NCI-H2029 (cell line): ENCODE measurements at regions not wholly inside any gene's neighbourhood (a gene's known extent, or its start where the extent isn't known, plus 50 kb on each side); places are given as distances from the start of the nearest gene placed in this dataset.

Experiments
- DNase-seq: peaks from one replicate; lab custom pipeline; 2025; lab: John Stamatoyannopoulos, UW

- no peak for DNase-seq
These were observed 220.9 kb upstream of the JUN start for GRCh38 chr1:59004755-59005154.

DNA sequence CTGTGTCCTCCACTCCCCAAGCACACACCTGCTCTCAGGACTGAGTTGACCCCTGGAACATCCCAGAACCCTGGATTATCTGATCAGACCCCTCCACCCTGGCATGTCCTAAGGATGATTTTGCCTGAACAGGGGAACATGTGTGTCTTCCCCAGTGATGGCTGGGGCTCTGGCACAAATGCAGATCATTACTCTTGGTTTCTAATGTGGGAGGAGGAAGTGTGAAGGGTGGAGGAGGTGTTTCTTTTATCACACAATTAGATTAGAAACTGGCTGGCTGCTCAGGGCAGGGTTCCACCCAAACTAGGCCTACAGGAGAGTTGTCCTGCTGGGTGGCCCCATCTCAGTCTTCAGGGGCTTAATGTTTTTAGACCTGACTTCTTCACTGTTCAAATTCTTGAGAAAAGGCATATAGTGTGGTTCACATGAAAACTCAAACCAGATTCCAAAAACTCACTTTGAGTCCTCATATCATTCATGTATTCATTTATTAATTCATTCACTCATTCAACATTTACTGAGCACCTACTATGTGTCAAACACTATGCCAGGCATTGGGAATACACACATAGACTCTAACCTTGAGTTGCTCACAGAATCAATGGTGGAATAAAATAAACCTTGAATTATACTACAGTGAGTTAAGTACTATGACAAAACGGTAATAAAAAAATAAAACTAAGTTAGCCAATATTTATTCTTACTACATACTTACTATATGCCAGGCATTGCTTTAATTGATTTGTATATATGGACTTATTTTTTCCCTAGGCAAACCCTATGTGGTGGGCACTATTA lies 221.8 kb upstream of the JUN start:
- DNase-seq: no peak

DNA sequence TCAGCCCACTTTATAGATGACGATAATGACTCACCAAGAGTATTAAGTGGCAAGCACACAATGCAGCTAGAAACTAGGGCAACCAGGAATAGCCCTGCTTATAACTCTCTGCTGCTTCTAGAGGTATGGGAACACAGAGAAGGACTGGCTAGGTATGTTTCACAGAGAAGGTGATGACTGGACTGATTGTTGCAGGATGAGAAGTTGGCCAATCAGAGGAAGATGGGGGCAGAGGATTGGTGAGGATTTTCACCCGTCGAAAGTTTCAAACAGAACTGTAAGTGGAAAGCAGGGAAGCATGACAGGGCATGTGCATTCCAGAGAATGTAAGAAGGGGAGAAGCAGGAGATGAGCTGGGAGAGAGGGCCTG lies 222.4 kb upstream of the JUN start:
- DNase-seq: no peak

GRCh38 chr1:59006932-59007331 lies 223.1 kb upstream of the JUN start:
- no peak for DNase-seq

- DNase-seq: no peak
These were observed 223.6 kb upstream of the JUN start for GRCh38 chr1:59007429-59007819.

DNA sequence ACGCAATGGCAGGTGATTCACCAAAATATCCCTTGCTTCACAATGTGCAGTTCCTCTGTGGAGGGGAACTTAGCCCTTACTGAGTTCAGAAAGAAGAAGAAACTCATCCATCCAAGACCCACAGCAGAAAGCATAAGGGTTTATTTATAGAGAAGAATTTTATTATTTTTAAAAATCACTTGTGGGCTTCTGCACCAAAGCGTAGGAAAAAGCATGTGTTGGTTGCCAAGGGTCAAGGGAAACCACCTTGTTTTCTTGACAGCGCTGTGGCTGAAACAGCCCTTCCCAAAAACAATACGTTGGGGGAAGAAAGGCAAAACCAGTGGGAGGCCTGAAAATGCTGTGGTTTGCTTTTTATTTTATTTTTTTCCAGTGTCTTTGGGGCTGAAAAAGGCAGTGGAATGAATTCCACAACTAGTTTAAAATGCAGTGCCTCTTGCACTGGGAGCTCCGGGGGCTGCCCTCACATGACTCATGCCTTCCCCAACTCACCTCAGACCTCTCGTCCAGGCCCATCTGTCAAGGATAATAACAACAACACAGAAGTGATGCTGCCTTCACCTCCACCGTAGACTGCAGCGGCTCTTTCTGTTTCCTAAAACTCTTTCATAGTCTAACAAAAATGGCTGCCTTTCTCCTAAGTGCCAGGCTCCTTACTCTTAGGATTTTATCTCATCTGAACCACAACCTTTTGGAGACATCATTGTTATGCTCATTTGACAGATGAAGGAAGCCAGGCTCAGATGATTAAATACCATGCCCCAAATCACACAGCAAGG lies 224.2 kb upstream of the JUN start:
- no peak for DNase-seq

GRCh38 chr1:59008599-59009347 lies 224.9 kb upstream of the JUN start:
- DNase-seq: no peak

DNA sequence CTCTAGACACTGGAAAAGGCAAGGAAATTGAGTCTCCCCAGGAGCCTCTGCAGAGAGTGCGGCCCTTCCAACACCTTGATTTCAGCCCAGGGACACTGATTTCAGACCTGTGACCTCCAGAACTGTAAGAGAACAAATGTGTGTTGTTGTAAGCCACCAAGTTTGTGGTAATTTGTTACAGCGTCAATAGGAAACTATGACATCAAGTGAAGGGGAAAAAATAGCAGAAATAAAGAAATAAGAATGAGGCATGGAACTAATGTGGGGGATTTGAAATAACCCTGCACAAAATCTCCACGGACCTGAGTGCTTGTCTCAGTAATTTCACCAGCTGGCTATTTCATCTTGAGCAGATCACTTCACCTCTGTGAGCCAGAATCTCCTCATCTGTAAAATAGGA lies 227.8 kb upstream of the JUN start:
- DNase-seq: no peak

- DNase-seq: no peak
These were observed 228.5 kb upstream of the JUN start for GRCh38 chr1:59012378-59012777.

DNA sequence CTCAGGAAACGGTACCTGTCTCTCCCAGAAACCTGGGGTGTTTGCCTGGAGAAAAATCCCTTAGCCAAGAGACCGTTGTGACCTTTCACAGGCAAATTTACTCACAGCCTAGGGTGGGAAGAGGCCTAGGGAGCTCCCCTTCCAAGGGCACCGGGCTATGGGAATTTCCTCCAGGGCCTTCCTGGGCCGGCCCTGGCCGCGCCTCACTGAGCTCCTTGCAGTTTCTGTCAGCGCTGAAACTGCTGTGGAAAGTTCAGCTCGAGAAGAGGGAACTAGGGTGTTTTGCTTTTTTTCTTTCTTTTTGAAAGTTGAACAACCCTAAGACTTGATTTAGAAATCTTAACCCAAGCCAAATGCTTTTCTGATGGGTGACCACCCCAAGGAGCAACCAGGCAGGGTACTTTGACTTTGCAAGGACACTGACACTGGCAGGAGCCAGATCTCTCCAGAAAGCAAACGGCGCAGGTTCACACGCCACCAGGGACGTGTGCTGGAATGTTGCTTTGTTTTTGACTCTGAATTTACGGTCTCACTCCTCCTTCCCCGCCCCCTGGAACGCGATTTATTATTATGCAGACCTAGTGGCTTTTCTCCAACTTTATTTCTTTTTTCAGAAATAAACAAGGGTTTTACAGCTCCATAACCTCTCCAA lies 229.6 kb upstream of the JUN start:
- DNase-seq: no peak

DNA sequence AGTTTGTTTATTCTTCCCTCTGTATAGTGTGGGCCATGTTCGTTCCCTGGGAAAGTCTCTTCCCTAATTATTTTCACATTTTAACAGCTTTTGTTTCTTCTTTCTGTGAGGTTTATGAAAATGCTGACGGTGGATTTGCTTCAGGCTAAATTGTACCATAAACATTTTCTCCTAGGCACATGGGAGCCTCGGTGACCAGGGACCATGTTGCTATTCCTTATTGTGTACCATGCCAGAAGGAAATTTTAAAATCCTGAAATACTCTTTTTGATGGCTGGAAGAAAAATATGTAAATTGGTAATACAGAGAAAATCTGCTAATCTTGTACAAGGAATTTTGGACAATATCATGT lies 230.1 kb upstream of the JUN start:
- no peak for DNase-seq

DNA sequence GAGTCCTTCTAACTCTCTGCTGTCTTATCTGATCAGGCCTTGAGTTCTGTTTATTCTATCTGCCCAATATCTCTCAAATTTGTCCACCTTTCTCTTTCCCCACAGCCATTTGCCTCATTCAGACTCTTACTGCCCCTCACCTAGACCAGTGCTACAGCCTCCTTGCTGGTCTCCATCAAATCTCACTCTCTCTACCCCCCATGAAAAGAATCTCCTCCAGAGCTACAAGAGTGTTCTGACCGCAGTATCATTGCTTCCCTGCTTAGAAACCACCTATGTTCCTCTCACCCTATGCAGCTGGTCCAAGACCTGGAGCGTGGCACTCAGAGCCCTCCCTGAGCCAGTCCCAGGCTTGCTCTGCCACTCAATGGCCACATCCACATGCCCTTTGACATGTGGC lies 231.0 kb upstream of the JUN start:
- no peak for DNase-seq

DNA sequence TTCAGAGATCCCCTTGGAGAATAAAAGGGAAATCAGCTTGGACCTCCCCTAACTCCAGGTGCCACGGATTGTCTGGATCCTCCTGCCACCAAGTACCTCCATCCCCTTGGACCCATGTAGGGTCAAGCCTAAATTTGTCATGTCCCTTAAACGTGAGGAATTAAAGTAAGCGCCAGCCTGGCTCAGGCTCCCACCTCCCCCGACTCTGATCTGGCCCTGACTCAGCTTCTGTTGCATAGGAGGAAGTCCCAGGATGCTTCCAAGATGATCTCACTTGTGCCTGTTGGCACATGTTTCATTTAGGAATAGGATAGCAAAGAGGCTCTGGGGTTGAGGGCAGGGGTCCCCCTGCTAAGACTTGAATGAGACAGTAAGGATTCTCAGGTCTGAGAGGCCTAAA lies 231.9 kb upstream of the JUN start:
- DNase-seq: no peak

DNA sequence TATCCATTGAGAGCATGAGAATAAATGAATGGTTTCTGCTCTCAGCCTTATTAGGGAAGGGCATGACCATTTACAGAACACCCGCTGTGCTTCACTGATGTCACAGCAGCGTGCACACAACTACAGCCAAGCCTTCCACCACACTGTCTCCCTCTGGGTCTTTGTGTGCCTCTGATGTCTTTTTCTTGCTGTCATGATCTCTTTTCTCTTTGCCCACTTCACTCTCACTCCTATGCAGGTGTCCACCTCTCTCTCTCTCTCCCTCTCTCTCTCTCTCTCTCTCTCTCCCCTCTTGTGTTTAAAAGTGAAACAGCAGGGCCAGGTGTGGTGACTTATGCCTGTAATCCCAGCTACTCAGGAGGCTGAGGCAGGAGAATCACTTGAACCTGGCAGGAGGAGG lies 232.5 kb upstream of the JUN start:
- DNase-seq: peak; percentile 39

GRCh38 chr1:59017501-59018231 lies 233.8 kb upstream of the JUN start:
- no peak for DNase-seq

DNA sequence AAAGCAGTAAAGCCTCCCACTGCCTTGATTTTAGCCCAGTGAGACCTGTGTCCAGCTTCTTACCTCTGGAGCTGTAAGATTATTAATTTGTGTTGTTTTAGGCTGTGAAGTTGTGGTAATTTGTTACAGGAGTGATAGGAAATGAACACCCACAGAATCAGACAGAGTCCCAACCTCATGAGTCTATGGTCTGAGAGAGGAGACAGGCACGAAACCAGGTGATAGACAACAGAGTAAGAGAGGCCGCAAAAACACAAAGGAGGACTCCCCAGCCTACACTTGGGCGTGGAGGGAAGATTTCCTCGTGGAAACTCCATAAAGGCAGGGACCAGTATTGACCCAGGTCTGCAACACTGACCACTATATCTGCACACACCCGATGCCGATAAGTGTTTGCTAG lies 234.6 kb upstream of the JUN start:
- no peak for DNase-seq

- no peak for DNase-seq
These were observed 235.0 kb upstream of the JUN start for GRCh38 chr1:59018860-59019259.

GRCh38 chr1:59020151-59020997 lies 236.5 kb upstream of the JUN start:
- DNase-seq: peak; percentile 82

DNA sequence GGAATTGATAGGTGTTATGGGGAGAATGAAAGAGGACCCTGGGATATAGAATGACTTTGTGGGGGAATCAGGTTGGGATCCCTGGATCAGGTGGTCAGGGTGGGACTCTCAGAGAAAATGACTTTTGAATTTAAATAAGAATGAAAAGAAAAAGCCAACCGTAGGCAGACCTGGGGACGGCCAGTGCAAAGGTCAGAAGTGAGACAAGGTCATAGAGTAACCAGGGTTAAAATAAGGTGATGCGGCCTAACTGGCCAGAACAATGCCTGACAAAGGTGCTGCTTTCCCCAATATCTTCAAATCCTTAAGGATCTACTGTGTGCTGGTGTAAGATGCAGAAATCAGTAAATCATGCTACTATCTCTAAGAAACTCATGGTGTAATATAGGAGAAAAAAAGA lies 238.4 kb upstream of the JUN start:
- no peak for DNase-seq

DNA sequence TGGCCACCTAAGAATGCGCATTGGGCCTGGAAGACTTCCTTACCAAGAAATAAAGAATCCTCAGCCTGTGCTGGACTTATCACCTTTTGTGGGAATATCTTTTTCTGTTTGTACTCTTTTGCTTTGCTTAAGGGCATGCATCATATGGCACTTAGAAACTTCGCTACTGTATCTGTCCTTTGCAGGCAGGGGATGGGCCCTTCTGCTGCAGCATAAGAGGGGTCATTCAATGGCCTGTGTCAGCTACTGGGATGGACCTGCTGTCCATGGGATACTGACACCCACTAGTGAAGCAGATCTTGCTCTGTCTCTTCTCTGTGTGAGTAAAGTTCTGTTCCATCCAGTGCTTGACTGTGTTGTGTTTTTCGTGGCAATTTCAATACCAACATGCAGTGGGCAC lies 239.0 kb upstream of the JUN start:
- no peak for DNase-seq

- DNase-seq: no peak
These were observed 241.4 kb upstream of the JUN start for GRCh38 chr1:59025201-59025600.
